NCI-H2107 treated with DMSO at 0.1 percent for 48 hours (cell line): ENCODE measurements at regions not wholly inside any gene's neighbourhood (a gene's known extent, or its start where the extent isn't known, plus 50 kb on each side); places are given as distances from the start of the nearest gene placed in this dataset.
"Not testable (repeated sequence)": the region's sequence is repeated elsewhere in the genome, so short reads cannot be mapped to it uniquely, and the experiment has no call there.

Source experiments
- DNase-seq: peaks from one replicate; lab custom pipeline; 2025; ENCODE audit not compliant: unreplicated experiment; lab: John Stamatoyannopoulos, UW

GRCh38 chrX:138014577-138014976 lies 448.6 kb downstream of the ZIC3 start:
- DNase-seq: no peak

- no peak for DNase-seq
Observed at GRCh38 chrX:138018145-138018799, 452.3 kb downstream of the ZIC3 start.

GRCh38 chrX:138020941-138021340 lies 455.0 kb downstream of the ZIC3 start:
- DNase-seq: no peak

GRCh38 chrX:138026211-138026610 lies 460.3 kb downstream of the ZIC3 start:
- peak; percentile 64 for DNase-seq

- no peak for DNase-seq
Observed at GRCh38 chrX:138031715-138032114, 465.8 kb downstream of the ZIC3 start.

- DNase-seq: no peak
Observed at GRCh38 chrX:138034136-138034535, 468.2 kb downstream of the ZIC3 start.

GRCh38 chrX:138037548-138037947 lies 471.6 kb downstream of the ZIC3 start:
- DNase-seq: no peak

GRCh38 chrX:138057883-138058282 lies 492.0 kb downstream of the ZIC3 start:
- DNase-seq: no peak

- no peak for DNase-seq
Observed at GRCh38 chrX:138058931-138059330, 493.0 kb downstream of the ZIC3 start.

- DNase-seq: no peak
Observed at GRCh38 chrX:138067415-138067814, 501.5 kb downstream of the ZIC3 start.

- no peak for DNase-seq
Observed at GRCh38 chrX:138073626-138074025, 507.7 kb downstream of the ZIC3 start.

GRCh38 chrX:138082251-138082650 lies 516.3 kb downstream of the ZIC3 start:
- no peak for DNase-seq

- DNase-seq: no peak
Observed at GRCh38 chrX:138082896-138083295, 517.0 kb downstream of the ZIC3 start.

- DNase-seq: not testable (repeated sequence)
Observed at GRCh38 chrX:138110910-138111309, 545.0 kb downstream of the ZIC3 start.

GRCh38 chrX:138127314-138127713 lies 561.4 kb downstream of the ZIC3 start:
- no peak for DNase-seq

- DNase-seq: peak; percentile 28
Observed at GRCh38 chrX:138128027-138128671, 562.2 kb downstream of the ZIC3 start.

GRCh38 chrX:138150709-138151108 lies 560.8 kb downstream of the FGF13 start:
- no peak for DNase-seq

GRCh38 chrX:138157850-138158249 lies 553.7 kb downstream of the FGF13 start:
- no peak for DNase-seq

- DNase-seq: no peak
Observed at GRCh38 chrX:138191998-138192397, 519.5 kb downstream of the FGF13 start.

GRCh38 chrX:138229718-138230117 lies 481.8 kb downstream of the FGF13 start:
- DNase-seq: no peak

GRCh38 chrX:138240266-138240665 lies 471.3 kb downstream of the FGF13 start:
- DNase-seq: no peak

GRCh38 chrX:138254001-138254400 lies 457.5 kb downstream of the FGF13 start:
- DNase-seq: no peak

- no peak for DNase-seq
Observed at GRCh38 chrX:138255373-138255772, 456.1 kb downstream of the FGF13 start.
